H1 (cell line): ENCODE measurements at regions not wholly inside any gene's neighbourhood (a gene's known extent, or its start where the extent isn't known, plus 50 kb on each side); places are given as distances from the start of the nearest gene placed in this dataset.

ENCODE experiments used
- CHD7 ChIP-seq: fragments of 300-600 bp; sonication (generic); IDR thresholded peaks from 2 replicates; pipeline ENCODE4 v1.7.1; 2012; ENCODE audit warnings: low read length, moderate library complexity, mild to moderate bottlenecking, inconsistent platforms; ENCODE audit not compliant: insufficient replicate concordance
- JUND ChIP-seq: IDR thresholded peaks from 2 replicates; pipeline ENCODE4 v1.6.1; 2011; ENCODE audit warnings: mild to moderate bottlenecking, improper control_type of control experiment, low read length
- KDM1A ChIP-seq: fragments of 200-600, 300-600 bp; sonication (generic); IDR thresholded peaks from 2 replicates; pipeline ENCODE4 v1.7.1; 2016; ENCODE audit warnings: mild to moderate bottlenecking, low read length, borderline replicate concordance
- RNF2 ChIP-seq: fragments of 200-900, 300-1000 bp; sonication (generic); IDR thresholded peaks from 2 replicates; pipeline ENCODE4 v1.7.1; 2016; ENCODE audit warnings: borderline replicate concordance, low read depth, mild to moderate bottlenecking, antibody characterized with exemption, low read length; ENCODE audit not compliant: poor library complexity, severe bottlenecking; ENCODE audit errors: missing control alignments
- TCF12 ChIP-seq: IDR thresholded peaks from 2 replicates; pipeline ENCODE4 v1.6.1; 2011; ENCODE audit warnings: low read depth, mild to moderate bottlenecking, low read length
- YY1 ChIP-seq: IDR thresholded peaks from 2 replicates; pipeline ENCODE4 v1.6.1; 2011; ENCODE audit warnings: low read depth, mild to moderate bottlenecking, low read length

GRCh38 chr14:37711356-37711830, 116.0 kb downstream of the TTC6 start (continued):
- TF ChIP-seq CHD7 (no peak), YY1 (no peak), TCF12 (no peak), JUND (no peak), KDM1A (no peak), RNF2 (no peak)
